HG03060 (cell line): ENCODE measurements at regions not wholly inside any gene's neighbourhood (a gene's known extent, or its start where the extent isn't known, plus 50 kb on each side); places are given as distances from the start of the nearest gene placed in this dataset.

ENCODE experiments used
- ATAC-seq: cut with Tn5 transposase; IDR thresholded peaks from one replicate; pipeline ENCODE4 v1.9.1; 2021; ENCODE audit warnings: low read depth, moderate number of reproducible peaks; ENCODE audit not compliant: unreplicated experiment

DNA sequence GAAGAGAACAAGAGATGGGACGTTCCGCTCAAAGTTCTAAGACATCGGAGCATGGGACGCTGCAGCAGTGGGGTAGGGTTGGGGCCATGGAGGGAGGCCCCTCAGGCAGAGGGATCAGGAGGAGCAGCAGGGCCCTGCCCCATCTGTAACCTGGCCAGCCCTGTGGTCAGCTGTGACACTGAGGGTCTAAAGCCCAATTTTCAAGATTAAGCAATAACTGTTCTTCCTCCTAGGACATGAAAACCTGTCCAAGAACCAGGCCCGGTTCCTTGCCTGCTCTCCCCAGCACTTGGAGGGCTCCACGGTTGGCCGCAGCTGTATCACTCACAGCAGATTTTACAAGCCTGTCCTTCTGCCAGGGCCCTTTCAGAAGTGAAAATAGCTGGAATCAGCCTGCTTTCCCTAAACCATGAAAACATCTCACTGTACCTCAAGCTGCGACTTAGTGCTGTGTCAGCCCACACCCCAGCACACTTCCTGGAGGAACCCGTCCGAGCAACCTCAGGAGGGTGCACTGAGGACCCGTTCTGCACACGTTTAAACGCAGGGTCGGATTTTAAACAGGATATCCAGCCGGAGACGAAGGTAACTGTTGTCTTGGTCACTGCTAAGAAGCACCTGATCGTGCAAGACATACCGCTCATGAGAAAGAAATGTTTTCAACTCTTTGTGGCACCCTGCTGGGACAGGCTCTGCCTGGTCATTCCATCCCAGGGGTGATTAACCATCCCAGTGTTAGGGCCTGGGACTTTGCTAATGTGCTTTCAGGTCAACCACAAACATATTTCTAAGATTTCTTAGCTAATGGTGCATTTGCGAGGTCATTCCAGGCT lies 201.9 kb upstream of the DIO3 start:
- ATAC-seq, result no peak

DNA sequence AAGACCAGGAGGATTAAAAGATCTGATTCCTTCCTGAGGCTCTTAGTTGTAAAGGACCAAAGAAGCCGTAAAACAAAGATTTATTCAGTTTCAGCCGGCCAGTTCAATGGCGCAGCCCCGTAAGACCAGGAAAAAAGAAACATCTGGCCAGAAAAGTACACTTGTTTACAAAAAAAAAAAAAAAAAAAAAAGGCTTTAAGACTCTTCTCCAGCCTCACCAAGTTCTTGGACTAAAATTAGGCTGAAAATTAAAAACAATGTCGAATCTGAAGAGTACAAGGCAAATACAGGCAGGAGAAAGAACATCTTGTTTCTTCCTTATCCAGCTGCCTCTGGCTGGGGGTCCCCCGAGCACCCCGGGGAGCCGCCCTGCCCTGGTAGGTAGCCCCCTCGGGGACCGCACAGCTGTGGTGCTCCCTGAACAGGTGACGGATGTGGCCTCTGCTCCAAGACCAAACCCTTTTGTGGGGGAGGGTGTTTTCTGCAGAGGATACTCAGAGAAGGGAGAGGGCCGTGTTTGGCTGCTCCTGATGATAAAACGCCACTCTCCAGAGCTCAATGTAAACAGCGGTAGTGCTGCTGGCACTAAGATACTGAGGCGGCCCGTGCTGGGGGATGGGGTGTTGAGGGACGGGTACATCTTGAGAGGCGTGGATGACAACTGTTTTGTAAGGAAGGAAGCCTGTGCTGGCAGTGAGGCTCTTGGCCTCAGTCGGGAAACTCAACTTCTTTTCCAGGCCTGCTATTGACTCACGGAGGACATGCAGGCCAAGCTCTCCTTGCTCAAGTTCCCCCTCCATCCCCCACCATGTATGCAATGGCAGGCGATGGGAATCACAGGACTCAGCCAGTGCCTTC lies 201.0 kb upstream of the DIO3 start:
- no peak for ATAC-seq

DNA sequence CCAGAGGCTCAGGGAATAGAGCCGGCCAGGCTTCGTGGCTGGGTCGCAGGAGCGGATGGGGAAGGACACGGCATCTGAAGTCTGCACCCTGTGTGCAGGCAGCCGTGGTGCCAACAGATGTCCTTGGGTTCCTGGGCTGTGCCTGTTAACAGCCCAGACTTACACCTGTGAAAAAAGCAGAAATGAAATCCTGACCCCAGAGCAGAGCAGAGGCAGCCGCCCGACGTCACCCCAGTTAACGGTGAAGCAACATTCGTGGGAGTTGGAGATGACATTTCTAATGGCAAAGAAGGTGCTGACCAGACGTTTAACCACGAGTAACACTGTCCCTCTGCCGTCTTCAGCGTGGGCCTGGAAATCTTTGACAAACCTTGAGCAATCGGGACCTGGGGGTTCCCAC lies 200.3 kb upstream of the DIO3 start:
- ATAC-seq, result no peak

DNA sequence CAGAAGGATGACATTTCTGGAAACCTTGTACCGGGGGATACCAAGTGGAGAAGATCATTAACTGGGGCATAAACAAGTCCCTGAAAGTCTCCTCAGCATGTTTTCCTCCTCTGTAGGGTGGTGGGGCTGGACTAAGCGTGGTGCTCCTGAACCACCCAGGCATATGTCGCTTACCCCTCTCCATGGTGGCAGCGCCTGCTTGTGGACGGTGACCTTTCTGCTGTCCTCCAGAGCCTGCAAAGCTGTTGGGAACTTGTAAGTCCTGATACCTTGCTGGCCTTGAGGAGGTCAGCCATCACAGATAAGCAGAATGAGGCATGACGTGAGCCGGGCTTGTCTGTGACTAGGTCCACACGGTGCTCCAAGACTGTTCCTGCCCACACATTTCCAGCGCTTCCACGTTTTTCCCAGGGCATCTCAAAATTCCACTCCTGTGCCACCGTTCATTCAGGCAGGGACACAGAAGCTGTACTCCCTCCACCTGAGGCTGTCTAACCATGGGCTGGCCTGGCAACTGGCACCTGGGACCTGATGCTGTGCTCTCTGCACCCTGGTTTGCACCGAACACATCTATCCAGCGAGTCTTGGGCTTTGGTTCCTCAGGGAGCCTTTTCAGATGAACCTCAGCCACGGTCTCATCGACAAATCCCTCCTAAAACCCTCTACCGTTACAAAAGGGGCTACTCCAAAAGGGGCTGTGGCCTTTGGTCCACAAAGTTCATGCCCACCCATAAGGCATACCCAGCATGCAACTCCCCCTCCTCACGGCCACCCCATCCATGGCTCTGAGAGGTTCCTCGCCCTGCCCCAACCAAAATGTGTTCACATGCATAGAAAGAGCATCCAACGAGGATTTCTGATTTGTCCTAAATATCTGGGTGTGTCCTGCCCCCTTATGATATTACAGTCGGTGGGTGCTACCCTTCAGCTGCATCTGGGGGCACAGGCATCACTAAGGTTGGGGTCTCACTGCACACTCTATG lies 199.6 kb upstream of the DIO3 start:
- no peak for ATAC-seq

DNA sequence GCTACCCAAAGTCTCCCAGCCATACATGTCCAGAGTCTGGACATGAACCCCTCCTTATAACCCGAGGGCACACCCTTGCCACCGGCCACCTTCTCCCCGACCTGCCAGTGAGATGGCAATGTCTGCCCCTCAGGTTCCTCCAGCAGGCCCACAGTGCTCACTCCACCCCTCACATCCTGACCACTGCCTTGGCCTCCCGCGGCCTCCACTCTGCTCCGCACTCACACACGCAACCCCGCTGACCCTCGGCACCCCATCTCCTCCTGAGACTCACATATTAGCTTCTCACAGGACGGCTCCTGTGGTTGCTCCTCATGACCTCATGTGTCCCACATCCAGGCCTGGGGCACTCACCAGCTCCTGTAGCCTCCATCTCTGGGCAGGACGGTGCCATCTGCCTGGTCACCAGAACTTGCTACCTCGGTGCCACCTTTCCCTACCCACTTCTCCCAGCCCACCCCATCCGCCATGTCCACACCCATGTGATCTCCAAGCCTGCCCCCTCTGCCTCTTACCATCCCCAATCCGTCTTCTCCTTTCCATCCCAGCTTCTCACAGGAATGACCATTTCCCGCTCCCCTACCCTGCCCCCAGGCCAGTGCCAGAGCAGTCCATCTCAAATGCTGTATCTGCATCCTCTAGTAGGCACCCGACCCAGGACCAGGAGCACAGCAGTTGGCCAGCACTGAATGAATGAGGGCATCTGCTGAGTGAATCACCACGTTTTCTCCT lies 198.6 kb upstream of the DIO3 start:
- no peak for ATAC-seq

DNA sequence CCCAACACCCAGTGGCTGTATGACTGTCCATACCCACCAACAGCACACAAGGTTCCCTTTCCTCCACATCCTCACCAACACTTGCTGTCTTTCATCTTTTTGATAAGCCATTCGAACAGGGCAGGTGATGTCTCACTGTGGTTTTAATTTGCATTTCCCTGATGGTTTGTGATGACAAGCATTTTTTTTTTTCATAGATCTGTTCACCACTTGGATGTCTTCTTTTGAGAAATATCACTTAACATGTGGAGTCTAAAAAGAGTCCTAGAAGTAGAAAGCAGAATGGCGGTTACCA lies 198.1 kb upstream of the DIO3 start:
- no peak for ATAC-seq

DNA sequence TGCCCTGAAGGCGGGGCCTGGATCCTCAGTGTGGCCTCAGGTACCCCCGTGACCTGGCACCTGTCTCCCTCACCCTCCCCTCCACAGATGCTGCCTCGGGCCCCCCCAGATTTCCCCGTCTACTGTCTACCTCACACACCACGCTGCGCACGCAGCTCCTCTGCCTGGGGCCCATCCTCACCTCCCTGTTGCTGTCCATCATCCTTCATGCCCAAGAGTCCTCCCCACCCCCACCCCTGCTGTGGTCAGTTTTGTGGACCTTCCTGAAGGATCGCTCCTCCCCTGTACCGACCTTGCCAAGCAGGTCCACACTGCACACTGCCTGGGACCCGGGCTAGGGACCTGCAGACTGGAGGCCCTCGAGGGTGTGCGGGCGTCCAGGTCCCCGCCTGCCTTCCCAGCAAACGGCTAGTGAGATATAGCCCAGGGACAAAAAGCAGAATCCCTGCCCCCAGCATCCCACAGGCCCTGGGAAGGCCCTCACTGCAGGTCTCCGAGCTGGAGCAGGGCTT lies 197.4 kb upstream of the DIO3 start:
- ATAC-seq, result no peak

DNA sequence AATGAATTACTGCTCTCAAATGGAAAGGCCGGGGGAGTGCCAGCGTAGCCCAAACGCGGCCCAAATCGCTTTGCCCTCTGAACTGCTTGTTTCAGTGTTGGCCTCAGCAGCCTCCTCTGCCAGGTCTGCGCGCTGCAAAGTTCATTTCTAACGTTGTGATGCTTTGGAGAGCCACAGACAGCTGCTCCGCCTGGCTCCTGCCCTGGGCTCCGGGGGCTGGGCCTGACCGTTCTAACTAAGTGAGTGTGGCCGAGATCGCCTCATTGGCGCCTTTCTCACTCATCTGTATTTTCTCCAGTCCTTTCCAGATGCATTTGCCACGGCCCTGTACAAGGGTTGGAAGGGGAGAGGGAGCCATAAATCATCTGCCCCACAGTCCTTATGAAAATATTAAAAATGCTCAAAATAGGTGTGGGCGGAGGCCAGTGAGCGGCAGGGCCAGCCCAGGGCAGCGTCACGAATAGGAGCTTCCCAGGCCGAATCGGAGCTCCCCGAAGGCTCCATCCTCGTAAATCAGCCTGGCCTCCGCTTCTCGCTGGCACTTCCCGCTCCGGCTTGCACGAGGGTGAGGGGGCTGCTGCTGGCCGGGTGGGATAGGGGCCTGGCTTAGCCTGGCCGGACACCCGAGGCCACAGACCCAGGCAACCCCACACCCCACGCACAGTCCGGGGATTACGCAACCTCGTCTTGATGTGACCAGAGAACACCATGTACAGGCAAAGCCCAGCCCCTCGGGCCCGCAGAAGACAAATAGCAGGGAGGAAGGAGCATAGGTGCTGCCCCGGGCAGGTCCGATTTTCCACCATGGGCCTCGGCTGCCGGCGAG lies 196.6 kb upstream of the DIO3 start:
- ATAC-seq, result no peak

DNA sequence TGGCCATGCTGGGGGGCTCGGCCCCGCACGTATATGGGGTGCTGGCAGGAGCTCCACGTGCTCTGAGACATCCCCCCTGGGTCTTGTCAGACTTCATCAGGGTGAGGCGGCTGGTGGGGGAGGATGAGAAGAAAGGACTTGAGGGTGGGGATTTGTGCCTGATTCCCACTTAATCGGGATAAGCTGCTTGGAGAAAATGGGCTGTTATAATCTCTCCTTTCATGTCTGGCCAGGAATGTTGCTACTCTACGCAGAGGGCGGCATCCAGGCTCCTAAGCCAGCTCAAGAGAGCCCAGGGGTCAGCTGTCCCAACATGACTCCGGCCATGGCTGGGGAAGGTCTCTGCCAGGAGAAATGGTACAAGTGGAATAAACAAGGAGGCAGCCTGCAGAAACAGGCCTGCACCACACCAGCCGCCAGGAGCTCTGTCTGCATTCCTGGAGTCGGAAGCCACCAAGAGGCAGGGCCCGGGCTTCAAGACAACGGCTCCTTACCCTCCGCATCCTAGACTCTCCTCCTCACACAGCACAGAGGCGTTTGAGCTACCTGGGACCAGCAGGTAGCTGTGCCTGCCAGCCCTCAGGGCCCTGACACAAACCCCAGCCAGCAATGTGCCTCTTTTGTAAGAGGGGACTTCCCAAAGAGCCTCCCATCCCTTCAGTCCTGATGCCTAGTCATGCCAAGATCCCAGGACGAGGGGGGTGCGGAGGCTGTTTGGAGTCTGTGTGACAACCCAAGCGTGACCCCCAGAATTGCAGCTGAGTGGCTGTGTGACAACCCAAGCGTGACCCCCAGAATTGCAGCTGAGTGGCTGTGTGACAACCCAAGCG lies 195.8 kb upstream of the DIO3 start:
- ATAC-seq, result no peak

DNA sequence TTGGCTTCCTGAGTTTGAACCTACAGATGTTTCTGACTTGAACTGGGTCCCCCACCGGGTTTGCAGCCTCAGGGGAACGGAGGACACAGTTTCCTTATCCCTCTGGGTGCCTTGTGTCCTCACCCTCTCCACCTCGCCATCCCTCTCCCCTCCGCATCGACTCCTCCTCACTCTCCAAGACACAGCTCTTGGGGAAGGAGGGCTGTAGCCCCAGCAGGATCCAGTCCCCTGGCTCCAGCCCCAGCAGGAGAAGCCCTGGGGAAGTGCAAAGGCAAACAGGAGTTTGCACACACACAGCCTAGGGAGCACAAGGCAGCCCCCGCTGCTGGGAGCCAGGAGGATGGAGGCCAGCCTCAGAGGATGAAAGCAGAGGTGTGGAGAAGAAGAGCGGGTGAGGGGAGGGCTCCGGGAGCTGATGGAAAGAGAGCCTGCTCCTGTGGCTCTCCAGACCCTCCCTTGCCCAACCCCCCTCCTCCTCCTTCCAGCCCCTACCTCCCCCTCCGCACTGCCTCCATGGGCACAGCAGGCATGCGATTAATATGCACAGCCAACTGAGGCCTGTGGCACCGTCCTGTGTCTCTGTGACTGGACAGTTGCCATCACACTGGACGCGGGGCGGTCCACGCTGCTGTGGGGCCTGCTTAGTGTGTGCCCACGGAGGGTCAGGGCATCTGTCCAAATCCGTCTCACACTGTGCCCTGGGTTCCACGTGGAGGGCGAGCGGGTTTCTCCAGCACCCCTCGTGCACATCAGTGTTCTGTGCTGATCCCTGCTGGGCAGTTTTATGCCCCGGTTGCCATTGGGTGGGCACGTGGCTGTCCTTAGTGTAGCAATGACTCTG lies 193.7 kb upstream of the DIO3 start:
- ATAC-seq, result no peak

DNA sequence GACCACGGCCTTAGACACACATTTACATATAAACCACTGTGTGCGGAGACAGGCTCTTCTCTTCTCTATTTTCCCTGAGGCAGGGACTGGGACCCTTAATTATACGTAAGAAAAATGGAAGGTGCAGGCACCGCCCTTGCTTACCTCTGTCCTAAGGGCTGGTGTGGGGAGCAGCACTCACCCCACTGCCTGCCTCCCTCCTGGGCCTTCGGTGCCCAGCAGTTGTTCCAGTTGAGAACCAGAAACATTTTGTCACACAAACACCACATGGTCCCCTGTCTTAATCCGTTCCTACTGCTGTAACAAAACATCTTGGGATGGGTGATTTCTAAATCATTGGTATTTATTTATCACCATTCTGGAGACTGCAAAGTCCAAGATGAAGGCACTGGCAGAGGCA lies 192.7 kb upstream of the DIO3 start:
- ATAC-seq, result no peak

DNA sequence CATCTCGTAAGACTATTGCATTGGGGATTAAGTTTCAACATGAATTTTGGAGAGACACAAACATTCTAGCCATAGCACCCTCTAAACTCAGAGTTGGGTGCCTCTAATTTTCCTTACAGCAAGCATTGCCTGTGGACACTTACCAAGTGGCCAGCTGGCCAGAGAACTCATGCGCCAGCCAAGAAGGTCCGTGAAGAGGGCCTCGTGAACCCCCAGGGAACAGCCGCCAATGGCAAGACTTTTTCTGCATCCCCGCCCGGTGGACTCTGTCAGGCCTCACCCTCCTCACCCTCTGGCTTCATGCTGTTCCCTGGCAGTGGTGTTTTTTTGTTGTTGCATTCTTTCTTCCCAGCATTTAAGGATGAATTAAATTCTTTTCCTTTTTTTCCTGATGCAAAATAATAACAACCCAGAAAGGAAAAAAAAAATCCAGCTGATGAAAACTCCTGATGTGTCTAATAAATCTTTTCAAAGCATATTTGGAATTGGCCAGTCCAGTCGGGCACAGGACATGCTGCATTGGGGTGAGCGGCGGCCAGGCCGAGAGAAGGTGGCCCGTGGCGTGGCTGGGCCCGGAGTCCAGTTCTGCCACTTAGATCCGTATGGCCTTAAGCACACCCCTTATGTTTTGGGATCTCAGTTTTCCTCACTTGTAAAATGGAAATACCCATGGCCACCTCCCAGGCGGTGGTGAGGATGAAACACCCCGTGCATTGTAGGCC lies 191.9 kb upstream of the DIO3 start:
- no peak for ATAC-seq

DNA sequence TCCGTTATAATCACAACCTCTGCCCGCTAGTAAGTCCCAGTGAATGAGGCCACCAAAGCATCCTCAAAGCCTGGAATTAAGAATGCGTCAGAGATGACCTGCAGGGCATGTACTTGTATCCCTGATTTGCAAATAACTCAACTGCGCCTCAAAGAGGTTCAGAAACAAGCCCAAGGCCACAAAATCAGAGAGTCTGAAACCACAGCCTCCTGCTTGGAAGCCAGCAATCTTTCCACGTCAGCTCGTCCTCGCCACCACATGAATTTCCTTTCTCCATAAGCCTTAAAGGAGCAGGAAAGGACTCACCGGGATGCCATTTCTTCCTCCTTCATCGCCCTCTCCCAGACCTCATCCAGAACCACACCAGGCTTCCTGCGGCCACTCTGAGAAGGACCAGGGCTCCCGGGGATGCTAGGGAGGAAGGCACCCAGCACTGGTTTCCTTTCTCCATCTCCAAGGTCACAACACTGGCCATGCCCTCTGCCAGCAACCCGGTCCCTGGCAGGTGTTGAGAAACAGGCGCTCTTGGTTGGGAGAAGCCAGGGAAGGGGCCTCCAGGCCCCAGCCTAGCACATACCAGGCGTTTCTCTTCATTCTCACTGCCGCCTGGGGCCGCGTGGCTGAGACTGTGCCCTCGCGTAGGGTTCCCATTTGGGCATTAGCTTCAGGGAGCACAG lies 191.2 kb upstream of the DIO3 start:
- no peak for ATAC-seq

DNA sequence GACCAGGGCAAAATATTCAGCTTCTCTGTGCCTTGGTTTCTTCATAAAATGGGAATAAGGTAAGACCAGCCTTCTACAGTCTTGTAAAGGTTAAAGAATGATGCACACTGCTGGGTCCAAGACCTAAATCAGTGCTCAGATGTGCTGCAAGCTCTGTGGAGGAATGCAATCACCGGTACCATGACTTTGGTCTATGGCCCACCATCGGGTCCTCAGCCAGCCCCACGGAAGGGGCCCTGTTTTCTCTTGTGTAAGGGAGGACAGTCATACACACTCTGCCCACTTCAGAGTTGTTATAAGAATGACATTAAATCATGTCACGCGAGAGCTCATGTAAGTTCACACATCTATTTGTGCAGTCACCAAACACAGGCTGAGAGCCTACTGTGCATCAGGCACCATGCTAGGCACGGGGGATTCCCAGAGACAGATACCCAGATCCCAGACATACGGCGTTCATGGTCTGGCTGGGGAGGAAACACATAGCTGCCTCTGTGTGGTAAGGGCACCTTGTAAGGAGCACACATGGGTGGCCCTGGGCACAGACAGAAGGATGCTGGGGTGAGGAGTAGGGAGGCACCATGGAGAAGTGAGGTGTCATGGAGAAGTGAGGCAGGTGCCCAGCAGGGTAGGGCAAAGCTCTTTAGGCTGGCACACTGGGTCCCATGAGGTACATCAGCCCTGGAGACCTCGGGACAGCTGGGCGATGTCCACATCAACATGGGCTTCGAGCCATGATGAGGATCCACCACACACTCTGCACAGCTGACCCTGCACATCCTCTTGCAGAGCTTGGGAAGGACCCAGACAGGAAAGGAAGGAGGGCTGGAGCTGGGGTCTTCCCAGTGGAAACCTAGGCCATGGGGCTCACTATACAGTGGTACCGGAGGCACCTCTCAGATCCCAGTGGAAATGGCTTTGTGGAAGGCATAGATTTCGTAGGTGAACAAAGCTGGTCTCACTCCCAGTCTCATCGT lies 190.4 kb upstream of the DIO3 start:
- no peak for ATAC-seq
